ENCODE measurements at regions not wholly inside any gene's neighbourhood (a gene's known extent, or its start where the extent isn't known, plus 50 kb on each side); places are given as distances from the start of the nearest gene placed in this dataset.

- H3K27ac ChIP-seq (replicated peaks), result peak overlapping the region; percentile 70
- no peak for TF ChIP-seq GABPA (IDR thresholded peaks at IDR 0.05; ENCODE audit: low read depth)
- TF ChIP-seq CTCF (IDR thresholded peaks at IDR 0.05; ENCODE audit: insufficient read depth, low read length), result no peak
- peak; percentile 44; the same call in 1 of the 2 replicates for TF ChIP-seq POLR2AphosphoS5 (IDR thresholded peaks at IDR 0.05; ENCODE audit: low read depth)
- TF ChIP-seq SPI1 (IDR thresholded peaks at IDR 0.05; ENCODE audit: borderline replicate concordance, low read depth), result peak; percentile 38; the same call in 1 of the 2 replicates
- TF ChIP-seq REST (IDR thresholded peaks at IDR 0.05; ENCODE audit: insufficient replicate concordance, low read depth), result no peak
- H3K4me3 ChIP-seq (replicated peaks; ENCODE audit: insufficient read depth, low read length), result no peak overlapping the region
- no peaks in the 10 kb centered on the region for H3K27me3 ChIP-seq (ENCODE audit: insufficient read depth, poor library complexity, severe bottlenecking)
- DNase-seq (ENCODE audit: low read depth in 1 of 2, low spot score in 1 of 2), result peak in 1 of 2 experiments; percentile 52
These were observed 61.5 kb upstream of the GOLIM4 start for GRCh38 chr3:168157099-168157700.

- TF ChIP-seq SPI1 (IDR thresholded peaks at IDR 0.05; ENCODE audit: borderline replicate concordance, low read depth), result peak; percentile 100
- TF ChIP-seq GABPA (IDR thresholded peaks at IDR 0.05; ENCODE audit: low read depth), result peak; percentile 30; the same call in 1 of the 2 replicates
- TF ChIP-seq POLR2AphosphoS5 (IDR thresholded peaks at IDR 0.05; ENCODE audit: low read depth), result peak; percentile 80
- no peak for TF ChIP-seq REST (IDR thresholded peaks at IDR 0.05; ENCODE audit: insufficient replicate concordance, low read depth)
- DNase-seq (ENCODE audit: low read depth in 1 of 2, low spot score in 1 of 2), result peak in 1 of 2 experiments; percentile 77
- Histone ChIP-seq H3K27me3 (ENCODE audit: insufficient read depth, poor library complexity, severe bottlenecking) (no peaks in the 10 kb centered on the region), H3K27ac (replicated peaks) (peak overlapping the region; percentile 70), H3K4me3 (replicated peaks; ENCODE audit: insufficient read depth, low read length) (no peak overlapping the region)
These were observed 60.8 kb upstream of the GOLIM4 start for GRCh38 chr3:168156479-168156878.

- Histone ChIP-seq H3K27me3 (ENCODE audit: insufficient read depth, poor library complexity, severe bottlenecking) (no peaks in the 10 kb centered on the region), H3K27ac (replicated peaks) (no peak overlapping the region), H3K4me3 (replicated peaks; ENCODE audit: insufficient read depth, low read length) (no peak overlapping the region)
- peak in 1 of 2 experiments; percentile 24 for DNase-seq (ENCODE audit: low read depth in 1 of 2, low spot score in 1 of 2)
- TF ChIP-seq REST (IDR thresholded peaks at IDR 0.05; ENCODE audit: insufficient replicate concordance, low read depth), result no peak
- TF ChIP-seq CTCF (IDR thresholded peaks at IDR 0.05; ENCODE audit: insufficient read depth, low read length), result no peak
- no peak for TF ChIP-seq POLR2AphosphoS5 (IDR thresholded peaks at IDR 0.05; ENCODE audit: low read depth)
- no peak for TF ChIP-seq GABPA (IDR thresholded peaks at IDR 0.05; ENCODE audit: low read depth)
- no peak for TF ChIP-seq SPI1 (IDR thresholded peaks at IDR 0.05; ENCODE audit: borderline replicate concordance, low read depth)
These were observed 59.6 kb upstream of the GOLIM4 start for GRCh38 chr3:168155303-168155702.

All from HL-60 (cell line).